Transverse colon (tissue), 3 donors: ENCODE measurements at regions not wholly inside any gene's neighbourhood (a gene's known extent, or its start where the extent isn't known, plus 50 kb on each side); places are given as distances from the start of the nearest gene placed in this dataset.

Experiments
- EP300 ChIP-seq: sonication (generic); formaldehyde crosslinking; IDR thresholded peaks from one replicate; pipeline ENCODE4 v1.6.1; 2017; ENCODE audit warnings: antibody characterized with exemption, low read depth
- POLR2A ChIP-seq: fragments of 450-650 bp; IDR thresholded peaks from one replicate; pipeline ENCODE4 v1.6.1; 2016; ENCODE audit warnings: antibody characterized with exemption, mild to moderate bottlenecking, moderate library complexity
- POLR2AphosphoS5 ChIP-seq, 3 donors: sonication (generic); formaldehyde crosslinking; IDR thresholded peaks; one replicate each; pipeline ENCODE4 v1.6.1; 2016; ENCODE audit warnings: antibody characterized with exemption in 3 of 3

- TF ChIP-seq EP300 (no peak), POLR2AphosphoS5 (IDR thresholded peaks at IDR 0.05) (no peak), POLR2A (no peak)
These were observed 75.8 kb downstream of the TMEM17 start for GRCh38 chr2:62430146-62430545.
